ENCODE measurements at regions not wholly inside any gene's neighbourhood (a gene's known extent, or its start where the extent isn't known, plus 50 kb on each side); places are given as distances from the start of the nearest gene placed in this dataset.
A peak's percentile ranks its signal among the peaks of the same experiment; 100 is the strongest.

DNA sequence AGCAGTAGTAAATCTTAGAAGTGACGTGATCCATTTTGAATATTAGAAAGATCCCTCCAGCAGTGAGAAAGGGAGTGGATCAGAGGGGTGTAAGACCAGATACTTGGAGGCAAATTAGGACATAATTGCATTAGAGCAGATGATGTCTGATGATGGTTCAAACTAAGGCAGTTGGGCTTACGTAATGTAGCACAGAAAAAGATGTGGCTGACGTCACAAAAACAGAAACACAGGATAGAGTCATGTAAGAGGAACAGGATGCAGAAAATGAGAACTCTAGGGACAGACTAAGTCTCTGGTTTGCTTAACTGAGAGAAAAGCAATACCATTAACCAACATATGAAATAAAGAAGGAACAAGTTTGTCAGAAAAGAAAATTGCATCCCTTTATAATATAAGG, 392.5 kb upstream of the DACH1 start:
- ATAC-seq (ENCODE audit: insufficient read depth, low FRiP score) = no peak
- DNase-seq = no peak
- H3K9me3 ChIP-seq (ENCODE audit: control insufficient read depth in 4 of 4, insufficient read depth in 3 of 4, low read length in 3 of 4) = peaks cover 0 to 2% (median 0%) of the 10 kb centered on the region in 4 donors
- 39 to 49% methylated on average over 3 of the region's 3 CpGs for WGBS, 2 donors
- H3K9ac ChIP-seq (ENCODE audit: insufficient read depth in 1 of 2, low read length in 2 of 2) = no peak overlapping the region
- H3K36me3 ChIP-seq (ENCODE audit: control insufficient read depth in 4 of 4, insufficient read depth in 4 of 4, low read length in 4 of 4) = no peaks in the 10 kb centered on the region
- TF ChIP-seq, protein P1, sequence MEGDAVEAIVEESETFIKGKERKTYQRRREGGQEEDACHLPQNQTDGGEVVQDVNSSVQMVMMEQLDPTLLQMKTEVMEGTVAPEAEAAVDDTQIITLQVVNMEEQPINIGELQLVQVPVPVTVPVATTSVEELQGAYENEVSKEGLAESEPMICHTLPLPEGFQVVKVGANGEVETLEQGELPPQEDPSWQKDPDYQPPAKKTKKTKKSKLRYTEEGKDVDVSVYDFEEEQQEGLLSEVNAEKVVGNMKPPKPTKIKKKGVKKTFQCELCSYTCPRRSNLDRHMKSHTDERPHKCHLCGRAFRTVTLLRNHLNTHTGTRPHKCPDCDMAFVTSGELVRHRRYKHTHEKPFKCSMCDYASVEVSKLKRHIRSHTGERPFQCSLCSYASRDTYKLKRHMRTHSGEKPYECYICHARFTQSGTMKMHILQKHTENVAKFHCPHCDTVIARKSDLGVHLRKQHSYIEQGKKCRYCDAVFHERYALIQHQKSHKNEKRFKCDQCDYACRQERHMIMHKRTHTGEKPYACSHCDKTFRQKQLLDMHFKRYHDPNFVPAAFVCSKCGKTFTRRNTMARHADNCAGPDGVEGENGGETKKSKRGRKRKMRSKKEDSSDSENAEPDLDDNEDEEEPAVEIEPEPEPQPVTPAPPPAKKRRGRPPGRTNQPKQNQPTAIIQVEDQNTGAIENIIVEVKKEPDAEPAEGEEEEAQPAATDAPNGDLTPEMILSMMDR (IDR thresholded peaks at IDR 0.05; ENCODE audit: control extremely low read depth, extremely low read depth) = no peak
- no peak overlapping the region for H3K4me3 ChIP-seq
- no peak overlapping the region for H3K27ac ChIP-seq (ENCODE audit: low read depth in 1 of 2, low read length in 1 of 2)
- H3K27me3 ChIP-seq (ENCODE audit: control insufficient read depth in 3 of 3, insufficient read depth in 3 of 3, low read length in 2 of 3) = no peaks in the 10 kb centered on the region
- no peaks in the 10 kb centered on the region for H3K4me1 ChIP-seq (ENCODE audit: control insufficient read depth in 5 of 5, insufficient read depth in 5 of 5, low read length in 5 of 5)

DNA sequence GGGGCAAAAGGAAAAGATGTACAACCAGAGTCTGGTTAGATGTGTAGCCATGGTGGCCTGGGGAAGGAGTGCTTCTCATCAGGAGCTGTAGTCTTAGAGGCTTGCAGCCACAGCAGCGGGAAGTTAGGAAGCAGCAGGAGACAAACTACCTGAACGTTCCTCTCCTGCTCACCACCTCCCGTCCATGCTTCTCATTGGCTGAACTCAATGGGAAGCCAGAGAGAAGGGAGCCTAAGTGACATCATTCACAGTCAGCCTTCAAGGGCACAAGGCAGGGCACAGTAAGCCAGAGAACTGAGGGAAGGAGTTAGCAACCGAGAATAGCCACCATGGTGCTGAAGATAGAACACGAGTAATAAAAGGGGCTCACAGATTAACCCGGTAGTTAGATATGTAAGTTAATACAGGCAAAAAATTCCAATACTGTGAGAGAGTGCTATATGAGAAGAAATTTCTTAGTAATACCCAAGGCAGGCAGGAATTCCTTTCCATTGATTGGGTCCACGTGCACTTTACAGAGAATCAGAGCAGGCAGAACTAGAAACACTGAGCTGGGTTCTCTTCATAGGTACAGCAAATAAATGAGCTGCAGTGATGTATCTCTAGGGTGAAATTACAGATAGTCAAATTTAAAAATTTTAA, 391.5 kb upstream of the DACH1 start:
- H3K36me3 ChIP-seq (ENCODE audit: control insufficient read depth in 4 of 4, insufficient read depth in 4 of 4, low read length in 4 of 4) = no peaks in the 10 kb centered on the region
- TF ChIP-seq, protein P1 (IDR thresholded peaks at IDR 0.05; ENCODE audit: control extremely low read depth, extremely low read depth) = no peak
- peaks cover 0 to 5% (median 0%) of the 10 kb centered on the region in 5 donors for H3K4me1 ChIP-seq (ENCODE audit: control insufficient read depth in 5 of 5, insufficient read depth in 5 of 5, low read length in 5 of 5)
- no peak overlapping the region for H3K4me3 ChIP-seq
- 78 to 81% methylated on average over 7 of the region's 7 CpGs for WGBS, 2 donors
- no peak overlapping the region for H3K9ac ChIP-seq (ENCODE audit: insufficient read depth in 1 of 2, low read length in 2 of 2)
- DNase-seq (no peak), ATAC-seq (ENCODE audit: insufficient read depth, low FRiP score) (no peak)
- H3K27me3 ChIP-seq (ENCODE audit: control insufficient read depth in 3 of 3, insufficient read depth in 3 of 3, low read length in 2 of 3) = no peaks in the 10 kb centered on the region
- H3K9me3 ChIP-seq (ENCODE audit: control insufficient read depth in 4 of 4, insufficient read depth in 3 of 4, low read length in 3 of 4) = peaks cover 0 to 2% (median 0%) of the 10 kb centered on the region in 4 donors
- no peak overlapping the region for H3K27ac ChIP-seq (ENCODE audit: low read depth in 1 of 2, low read length in 1 of 2)

DNA sequence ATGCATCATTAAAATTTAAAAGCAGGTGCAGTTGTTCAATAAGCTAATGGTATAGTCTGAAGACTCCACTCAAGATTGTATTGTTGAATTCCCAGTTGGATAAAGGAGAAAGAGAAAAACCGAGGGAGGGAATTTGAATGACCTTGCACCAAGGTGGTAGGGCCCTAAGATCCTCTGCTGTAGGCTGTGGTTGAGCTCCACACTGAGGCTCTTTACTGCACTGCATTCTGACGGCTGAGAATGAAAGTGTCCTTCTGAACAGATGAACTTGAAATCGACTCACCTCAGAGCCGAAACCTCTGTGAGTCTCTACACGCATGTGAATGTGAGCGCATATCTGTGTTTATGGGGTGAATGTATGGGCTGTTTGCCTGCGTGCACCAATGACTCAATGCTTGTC, 388.9 kb upstream of the DACH1 start:
- DNase-seq (peak in 2 of 3 donors; percentile 18 to 41), ATAC-seq (ENCODE audit: insufficient read depth, low FRiP score) (no peak)
- no peak overlapping the region for H3K4me3 ChIP-seq
- TF ChIP-seq, protein P1 (IDR thresholded peaks at IDR 0.05; ENCODE audit: control extremely low read depth, extremely low read depth) = no peak
- WGBS, 2 donors = 56 to 66% methylated on average over 7 of the region's 7 CpGs
- no peaks in the 10 kb centered on the region for H3K36me3 ChIP-seq (ENCODE audit: control insufficient read depth in 4 of 4, insufficient read depth in 4 of 4, low read length in 4 of 4)
- H3K27ac ChIP-seq (ENCODE audit: low read depth in 1 of 2, low read length in 1 of 2) = no peak overlapping the region
- no peaks in the 10 kb centered on the region for H3K27me3 ChIP-seq (ENCODE audit: control insufficient read depth in 3 of 3, insufficient read depth in 3 of 3, low read length in 2 of 3)
- peaks cover 0 to 2% (median 0%) of the 10 kb centered on the region in 4 donors for H3K9me3 ChIP-seq (ENCODE audit: control insufficient read depth in 4 of 4, insufficient read depth in 3 of 4, low read length in 3 of 4)
- peaks cover 0 to 11% (median 0%) of the 10 kb centered on the region in 5 donors for H3K4me1 ChIP-seq (ENCODE audit: control insufficient read depth in 5 of 5, insufficient read depth in 5 of 5, low read length in 5 of 5)
- no peak overlapping the region for H3K9ac ChIP-seq (ENCODE audit: insufficient read depth in 1 of 2, low read length in 2 of 2)

DNA sequence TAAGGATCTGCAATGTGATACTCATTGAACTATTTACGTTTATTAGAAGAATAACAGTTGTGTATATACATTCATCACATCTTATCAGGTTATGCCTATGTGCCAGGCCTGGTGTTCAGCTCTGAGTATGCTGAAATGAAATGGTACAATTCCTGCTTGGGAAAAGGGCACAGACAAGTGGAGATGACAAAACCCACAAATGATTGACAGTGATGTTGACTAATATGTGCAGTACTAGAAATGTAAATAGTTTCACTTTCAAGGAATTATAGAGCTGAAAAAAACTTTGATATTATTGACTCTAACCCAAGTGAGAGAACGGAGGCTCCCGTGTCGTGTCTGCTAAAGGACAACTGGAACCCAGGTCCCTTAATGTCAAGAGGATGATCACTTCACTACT, 386.8 kb upstream of the DACH1 start:
- H3K4me1 ChIP-seq (ENCODE audit: control insufficient read depth in 5 of 5, insufficient read depth in 5 of 5, low read length in 5 of 5) = peaks cover 0 to 11% (median 0%) of the 10 kb centered on the region in 5 donors
- WGBS, 2 donors = 81 to 83% methylated on average over 4 of the region's 4 CpGs
- no peak overlapping the region for H3K4me3 ChIP-seq
- no peaks in the 10 kb centered on the region for H3K36me3 ChIP-seq (ENCODE audit: control insufficient read depth in 4 of 4, insufficient read depth in 4 of 4, low read length in 4 of 4)
- ATAC-seq (ENCODE audit: insufficient read depth, low FRiP score) (no peak), DNase-seq (no peak)
- TF ChIP-seq, protein P1 (IDR thresholded peaks at IDR 0.05; ENCODE audit: control extremely low read depth, extremely low read depth) = no peak
- no peak overlapping the region for H3K9ac ChIP-seq (ENCODE audit: insufficient read depth in 1 of 2, low read length in 2 of 2)
- no peak overlapping the region for H3K27ac ChIP-seq (ENCODE audit: low read depth in 1 of 2, low read length in 1 of 2)
- peaks cover 0 to 2% (median 0%) of the 10 kb centered on the region in 4 donors for H3K9me3 ChIP-seq (ENCODE audit: control insufficient read depth in 4 of 4, insufficient read depth in 3 of 4, low read length in 3 of 4)
- no peaks in the 10 kb centered on the region for H3K27me3 ChIP-seq (ENCODE audit: control insufficient read depth in 3 of 3, insufficient read depth in 3 of 3, low read length in 2 of 3)
